Common myeloid progenitor, CD34-positive (primary cell): ENCODE measurements at regions not wholly inside any gene's neighbourhood (a gene's known extent, or its start where the extent isn't known, plus 50 kb on each side); places are given as distances from the start of the nearest gene placed in this dataset.
A peak's percentile ranks its signal among the peaks of the same experiment; 100 is the strongest.

Source experiments
- CTCF ChIA-PET: fragments of 350-600 bp; sonication (Branson Sonifier 250); formaldehyde crosslinking; loops from one replicate; lab custom pipeline; 2021; ENCODE audit warnings: antibody characterized with exemption; lab: Charles Lee
- POLR2A ChIA-PET: fragments of 350-600 bp; sonication (Branson Sonifier 250); formaldehyde crosslinking; loops from one replicate; lab custom pipeline; 2021; ENCODE audit warnings: antibody characterized with exemption; lab: Charles Lee
- DNase-seq, 3 donors: peaks; one replicate each; pipeline versions ENCODE4 v3.0.0 to v3.0.0-alpha.2; 2013
- H3K27ac ChIP-seq, 2 experiments: 1 replicate in 1 of 2; 2 replicates in 1 of 2; pipeline ENCODE4 v1.7.0; 2013; ENCODE audit warnings: inconsistent platforms in 2 of 2, low read length in 2 of 2, mild to moderate bottlenecking in 2 of 2, low read depth in 1 of 2, moderate library complexity in 1 of 2; ENCODE audit not compliant: severe bottlenecking in 2 of 2, insufficient read depth in 1 of 2, poor library complexity in 1 of 2
- H3K27me3 ChIP-seq, 5 experiments: replicated peaks in 2 of 5; 1 replicate in 3 of 5; 2 replicates in 2 of 5; pipeline versions ENCODE4 v1.6.1 to v1.7.0; 2013; ENCODE audit warnings: low read length in 4 of 5, mild to moderate bottlenecking in 2 of 5, moderate library complexity in 2 of 5, inconsistent platforms in 1 of 5; ENCODE audit not compliant: insufficient read depth in 5 of 5, control insufficient read depth in 4 of 5
- H3K36me3 ChIP-seq, 4 experiments: 1 replicate in 2 of 4; 2 replicates in 2 of 4; pipeline versions ENCODE4 v1.6.1 to v1.7.0; 2013; ENCODE audit warnings: low read length in 3 of 4, control low read depth in 1 of 4, mild to moderate bottlenecking in 1 of 4; ENCODE audit not compliant: control insufficient read depth in 4 of 4, insufficient read depth in 4 of 4
- H3K4me1 ChIP-seq, 4 experiments: 1 replicate in 3 of 4; 2 replicates in 1 of 4; pipeline versions ENCODE4 v1.6.1 to v1.7.1; 2013; ENCODE audit warnings: low read length in 3 of 4, mild to moderate bottlenecking in 3 of 4, control low read depth in 1 of 4, inconsistent platforms in 1 of 4, moderate library complexity in 1 of 4; ENCODE audit not compliant: control insufficient read depth in 4 of 4, insufficient read depth in 4 of 4; ENCODE audit errors: control extremely low read depth in 1 of 4
- H3K4me3 ChIP-seq, 7 experiments: 1 replicate in 4 of 7; 2 replicates in 3 of 7; pipeline versions ENCODE4 v1.5.1 to v1.7.0; 2013; ENCODE audit warnings: mild to moderate bottlenecking in 7 of 7, low read length in 6 of 7, moderate library complexity in 6 of 7, inconsistent platforms in 2 of 7, low read depth in 2 of 7, control low read depth in 1 of 7; ENCODE audit not compliant: insufficient read depth in 4 of 7, control insufficient read depth in 1 of 7; ENCODE audit errors: extremely low read depth in 1 of 7
- H3K9me3 ChIP-seq, 5 experiments: 1 replicate in 4 of 5; 2 replicates in 1 of 5; pipeline versions ENCODE4 v1.6.1 to v1.7.1; 2013; ENCODE audit warnings: low read length in 4 of 5, mild to moderate bottlenecking in 2 of 5, inconsistent platforms in 1 of 5, low read depth in 1 of 5, moderate library complexity in 1 of 5; ENCODE audit not compliant: control insufficient read depth in 4 of 5, insufficient read depth in 2 of 5; ENCODE audit errors: control extremely low read depth in 1 of 5
- WGBS: methylation state at CpG from one replicate; pipeline ENCODE4 v1.1.5; 2013; ENCODE audit not compliant: insufficient coverage; 5-methylcytosine and 5-hydroxymethylcytosine counted together

- H3K4me1 ChIP-seq, result peaks cover 0 to 10% (median 6%) of the 10 kb centered on the region in 4 experiments
- WGBS, result no CpG with 5 or more reads among the region's 1 CpG
- no peaks in the 10 kb centered on the region for H3K9me3 ChIP-seq
- no peaks in the 10 kb centered on the region for H3K36me3 ChIP-seq
- CTCF ChIA-PET, result interaction anchor here (1.9 kb wide), 1 partner anchor 19 kb away, joined by 6 read pairs; no protein-coding TSS in a partner anchor
- H3K27ac ChIP-seq, result no peak overlapping the region
- POLR2A ChIA-PET, result no interaction called here
- H3K27me3 ChIP-seq, result peaks cover 0 to 3% (median 0%) of the 10 kb centered on the region in 5 experiments
- no peak overlapping the region for H3K4me3 ChIP-seq
- DNase-seq, result no peak
Observed at GRCh38 chr3:43874290-43874689, 183.6 kb downstream of the ABHD5 start.

- no peaks in the 10 kb centered on the region for H3K36me3 ChIP-seq
- peaks cover 0 to 3% (median 0%) of the 10 kb centered on the region in 5 experiments for H3K27me3 ChIP-seq
- WGBS, result no CpG with 5 or more reads among the region's 1 CpG
- H3K9me3 ChIP-seq, result no peaks in the 10 kb centered on the region
- H3K4me3 ChIP-seq, result no peak overlapping the region
- DNase-seq, result no peak
- H3K27ac ChIP-seq, result no peak overlapping the region
- CTCF ChIA-PET, result no interaction called here
- POLR2A ChIA-PET, result no interaction called here
- peaks cover 0 to 10% (median 6%) of the 10 kb centered on the region in 4 experiments for H3K4me1 ChIP-seq
Observed at GRCh38 chr3:43874731-43875130, 184.0 kb downstream of the ABHD5 start.

GRCh38 chr3:43876648-43877047 is 185.9 kb downstream of the ABHD5 start:
- Histone ChIP-seq H3K27me3 (peaks cover 0 to 3% (median 0%) of the 10 kb centered on the region in 5 experiments), H3K9me3 (no peaks in the 10 kb centered on the region), H3K36me3 (no peaks in the 10 kb centered on the region), H3K4me1 (peaks cover 0 to 10% (median 6%) of the 10 kb centered on the region in 4 experiments), H3K27ac (no peak overlapping the region), H3K4me3 (no peak overlapping the region)
- ChIA-PET CTCF (no interaction called here), POLR2A (interaction anchor here (0.6 kb wide), 1 partner anchor 115 kb away, joined by 3 read pairs; no protein-coding TSS in a partner anchor)
- DNase-seq, result no peak
- no CpG with 5 or more reads among the region's 2 CpGs for WGBS

GRCh38 chr3:43879166-43879565 is 188.4 kb downstream of the ABHD5 start:
- POLR2A ChIA-PET, result no interaction called here
- H3K4me3 ChIP-seq, result no peak overlapping the region
- H3K27ac ChIP-seq, result no peak overlapping the region
- WGBS, result 42% methylated on average over 4 of the region's 4 CpGs
- DNase-seq, result peak in 1 of 3 donors; percentile 26
- CTCF ChIA-PET, result no interaction called here
- H3K4me1 ChIP-seq, result peaks cover 0 to 4% (median 0%) of the 10 kb centered on the region in 4 experiments
- H3K27me3 ChIP-seq, result peaks cover 0 to 3% (median 0%) of the 10 kb centered on the region in 5 experiments
- no peaks in the 10 kb centered on the region for H3K36me3 ChIP-seq
- no peaks in the 10 kb centered on the region for H3K9me3 ChIP-seq

GRCh38 chr3:43882976-43883680 is 192.4 kb downstream of the ABHD5 start:
- no peaks in the 10 kb centered on the region for H3K36me3 ChIP-seq
- no peak overlapping the region for H3K27ac ChIP-seq
- H3K4me3 ChIP-seq, result no peak overlapping the region
- POLR2A ChIA-PET, result interaction anchor here (1.0 kb wide), 1 partner anchor 11 kb away, joined by 3 read pairs; no protein-coding TSS in a partner anchor
- WGBS, result 97% methylated on average over 7 of the region's 11 CpGs
- CTCF ChIA-PET, result no interaction called here
- H3K4me1 ChIP-seq, result peaks cover 0 to 4% (median 0%) of the 10 kb centered on the region in 4 experiments
- no peaks in the 10 kb centered on the region for H3K9me3 ChIP-seq
- H3K27me3 ChIP-seq, result no peaks in the 10 kb centered on the region
- DNase-seq, result no peak

- no peak for DNase-seq
- ChIA-PET CTCF (no interaction called here), POLR2A (no interaction called here)
- Histone ChIP-seq H3K9me3 (no peaks in the 10 kb centered on the region), H3K4me3 (no peak overlapping the region), H3K4me1 (peaks cover 0 to 4% (median 0%) of the 10 kb centered on the region in 4 experiments), H3K36me3 (no peaks in the 10 kb centered on the region), H3K27ac (no peak overlapping the region), H3K27me3 (no peaks in the 10 kb centered on the region)
- WGBS, result 100% methylated on average over 4 of the region's 10 CpGs
Observed at GRCh38 chr3:43883729-43884396, 193.1 kb downstream of the ABHD5 start.

GRCh38 chr3:43884581-43884980 is 193.8 kb downstream of the ABHD5 start:
- Histone ChIP-seq H3K4me1 (peaks cover 0 to 4% (median 0%) of the 10 kb centered on the region in 4 experiments), H3K9me3 (no peaks in the 10 kb centered on the region), H3K4me3 (no peak overlapping the region), H3K27ac (no peak overlapping the region), H3K36me3 (no peaks in the 10 kb centered on the region), H3K27me3 (no peaks in the 10 kb centered on the region)
- CTCF ChIA-PET, result interaction anchor here (0.9 kb wide), 1 partner anchor 25 kb away, joined by 3 read pairs; no protein-coding TSS in a partner anchor
- DNase-seq, result no peak
- POLR2A ChIA-PET, result no interaction called here
- 100% methylated on average over 7 of the region's 7 CpGs for WGBS
